ENCODE measurements at regions not wholly inside any gene's neighbourhood (a gene's known extent, or its start where the extent isn't known, plus 50 kb on each side); places are given as distances from the start of the nearest gene placed in this dataset.

DNA sequence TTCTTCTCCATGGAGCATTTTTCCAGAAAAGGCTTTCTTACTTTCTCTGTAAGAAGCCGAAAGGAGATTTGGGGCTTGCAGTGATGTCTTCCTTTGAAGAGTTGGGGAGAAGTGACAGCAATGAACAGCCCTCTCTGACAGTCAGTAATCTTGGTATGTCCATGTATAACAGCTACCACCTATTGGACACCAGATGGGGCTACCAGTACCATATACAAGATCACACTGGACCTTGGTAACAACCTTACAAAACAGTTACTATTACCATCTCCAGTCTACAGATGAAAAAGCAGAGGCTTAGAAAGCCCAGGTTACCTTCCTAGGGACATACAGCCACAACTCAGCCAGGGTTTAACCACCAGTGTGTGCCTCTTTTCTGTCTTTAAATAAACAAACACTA is 272.7 kb upstream of the TRPC7 start:
- H3K79me1 ChIP-seq (ENCODE audit: low read depth in 1 of 2, low read length in 2 of 2): no peaks in the 10 kb centered on the region
- H3K9me1 ChIP-seq (ENCODE audit: insufficient read depth, low read length): no peaks in the 10 kb centered on the region
- no peak overlapping the region for H2AK5ac ChIP-seq (ENCODE audit: low read depth, low read length)
- ChIA-PET POLR2A (ENCODE audit: unreplicated experiment) (no interaction called here), CTCF (interaction anchor here (0.8 to 1.2 kb wide), 3 partner anchors 9 to 48 kb away, joined by 3 to 4 read pairs (median 3); no protein-coding TSS in a partner anchor)
- no peak overlapping the region for H2BK120ac ChIP-seq (ENCODE audit: low read depth, low read length)
- no peak overlapping the region for H2BK20ac ChIP-seq (ENCODE audit: low read depth, low read length)
- no peak overlapping the region for H3K18ac ChIP-seq (ENCODE audit: low read depth, low read length)
- no peaks in the 10 kb centered on the region for H4K20me1 ChIP-seq (ENCODE audit: insufficient read depth, low read length)
- no peak overlapping the region for H2AFZ ChIP-seq (replicated peaks; ENCODE audit: low read length, poor library complexity)
- in situ Hi-C loops (cut with MboI; ENCODE audit: low sequenced_read_pairs): no loop called here
- no peak overlapping the region for H2BK15ac ChIP-seq (ENCODE audit: low read depth, low read length)
- intact Hi-C loops (cut with micrococcal nuclease): loop anchor here (1.0 kb wide), 1 partner anchor 132 kb away; no protein-coding TSS in a partner anchor
- no peak overlapping the region for H2AK9ac ChIP-seq (replicated peaks; ENCODE audit: low read depth, low read length, poor library complexity)
- H3K27ac ChIP-seq (ENCODE audit: insufficient read depth, low read length): no peak overlapping the region
- dilution Hi-C loops (cut with HindIII; ENCODE audit: low sequenced_read_pairs, unreplicated experiment): no loop called here
- H3K4me2 ChIP-seq (ENCODE audit: low read depth, low read length): no peak overlapping the region
- no peaks in the 10 kb centered on the region for H3K36me3 ChIP-seq (ENCODE audit: control insufficient read depth, insufficient read depth, low read length)
- no TSS peak for BruUV-seq (replicated peaks)
- H3K4me1 ChIP-seq (ENCODE audit: control insufficient read depth, insufficient read depth, low read length): no peaks in the 10 kb centered on the region
- no peak overlapping the region for H3K4me3 ChIP-seq (ENCODE audit: insufficient read depth, low read depth, low read length)
- no peak overlapping the region for H2BK5ac ChIP-seq (ENCODE audit: low read depth, low read length, poor library complexity, severe bottlenecking)
- no peak overlapping the region for H3K4ac ChIP-seq (ENCODE audit: low read depth, low read length)
- H3K27me3 ChIP-seq (ENCODE audit: control insufficient read depth, insufficient read depth, low read length): no peaks in the 10 kb centered on the region
- no peak overlapping the region for H4K91ac ChIP-seq (ENCODE audit: insufficient read depth, low read depth, low read length)
- no peak overlapping the region for H3K14ac ChIP-seq (replicated peaks; ENCODE audit: low read depth, low read length)
- ATAC-seq (ENCODE audit: low read depth) (peak; percentile 42; the same call in 1 of the 2 replicates), DNase-seq (no peak)
- H3K23ac ChIP-seq (ENCODE audit: low read depth, low read length): no peak overlapping the region
- TF ChIP-seq MAFK (IDR thresholded peaks at IDR 0.05; ENCODE audit: low read depth, low read length) (no peak), BHLHE40 (IDR thresholded peaks at IDR 0.05; ENCODE audit: low read depth, low read length) (no peak), POLR2A (IDR thresholded peaks at IDR 0.05; ENCODE audit: low read depth, low read length) (no peak), RAD21 (IDR thresholded peaks at IDR 0.05; ENCODE audit: low read length) (peak; percentile 29; the same call in 1 of the 2 replicates)
- TF ChIP-seq, protein P1, sequence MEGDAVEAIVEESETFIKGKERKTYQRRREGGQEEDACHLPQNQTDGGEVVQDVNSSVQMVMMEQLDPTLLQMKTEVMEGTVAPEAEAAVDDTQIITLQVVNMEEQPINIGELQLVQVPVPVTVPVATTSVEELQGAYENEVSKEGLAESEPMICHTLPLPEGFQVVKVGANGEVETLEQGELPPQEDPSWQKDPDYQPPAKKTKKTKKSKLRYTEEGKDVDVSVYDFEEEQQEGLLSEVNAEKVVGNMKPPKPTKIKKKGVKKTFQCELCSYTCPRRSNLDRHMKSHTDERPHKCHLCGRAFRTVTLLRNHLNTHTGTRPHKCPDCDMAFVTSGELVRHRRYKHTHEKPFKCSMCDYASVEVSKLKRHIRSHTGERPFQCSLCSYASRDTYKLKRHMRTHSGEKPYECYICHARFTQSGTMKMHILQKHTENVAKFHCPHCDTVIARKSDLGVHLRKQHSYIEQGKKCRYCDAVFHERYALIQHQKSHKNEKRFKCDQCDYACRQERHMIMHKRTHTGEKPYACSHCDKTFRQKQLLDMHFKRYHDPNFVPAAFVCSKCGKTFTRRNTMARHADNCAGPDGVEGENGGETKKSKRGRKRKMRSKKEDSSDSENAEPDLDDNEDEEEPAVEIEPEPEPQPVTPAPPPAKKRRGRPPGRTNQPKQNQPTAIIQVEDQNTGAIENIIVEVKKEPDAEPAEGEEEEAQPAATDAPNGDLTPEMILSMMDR (conservative IDR thresholded peaks at IDR 0.05; ENCODE audit: low read depth, low read length): 0 out of 2 replicates have a peak, but pooled peaks have one; percentile 16
- H4K8ac ChIP-seq (ENCODE audit: low read depth in 2 of 2, low read length in 2 of 2): no peak overlapping the region
- no peak overlapping the region for H3K9ac ChIP-seq (ENCODE audit: low read depth, low read length)
- H3K56ac ChIP-seq (ENCODE audit: extremely low read depth, insufficient read depth, low read length): no peak overlapping the region
- WGBS, 2 experiments (ENCODE audit: extremely low coverage in 2 of 2, insufficient read length in 1 of 2): no CpG with 5 or more reads among the region's 1 CpG
- H4K5ac ChIP-seq (ENCODE audit: low read depth, low read length): no peak overlapping the region
- peaks cover 9% of the 10 kb centered on the region; the same call in 1 of the 2 replicates for H3K9me3 ChIP-seq (ENCODE audit: control insufficient read depth, insufficient read depth, low read length)

Data from IMR-90 (cell line).